GM18870 (cell line): ENCODE measurements at regions not wholly inside any gene's neighbourhood (a gene's known extent, or its start where the extent isn't known, plus 50 kb on each side); places are given as distances from the start of the nearest gene placed in this dataset.

ENCODE experiments used
- ATAC-seq: cut with Tn5 transposase; IDR thresholded peaks from one replicate; pipeline ENCODE4 v1.9.1; 2021; ENCODE audit warnings: moderate library complexity; ENCODE audit not compliant: unreplicated experiment

DNA sequence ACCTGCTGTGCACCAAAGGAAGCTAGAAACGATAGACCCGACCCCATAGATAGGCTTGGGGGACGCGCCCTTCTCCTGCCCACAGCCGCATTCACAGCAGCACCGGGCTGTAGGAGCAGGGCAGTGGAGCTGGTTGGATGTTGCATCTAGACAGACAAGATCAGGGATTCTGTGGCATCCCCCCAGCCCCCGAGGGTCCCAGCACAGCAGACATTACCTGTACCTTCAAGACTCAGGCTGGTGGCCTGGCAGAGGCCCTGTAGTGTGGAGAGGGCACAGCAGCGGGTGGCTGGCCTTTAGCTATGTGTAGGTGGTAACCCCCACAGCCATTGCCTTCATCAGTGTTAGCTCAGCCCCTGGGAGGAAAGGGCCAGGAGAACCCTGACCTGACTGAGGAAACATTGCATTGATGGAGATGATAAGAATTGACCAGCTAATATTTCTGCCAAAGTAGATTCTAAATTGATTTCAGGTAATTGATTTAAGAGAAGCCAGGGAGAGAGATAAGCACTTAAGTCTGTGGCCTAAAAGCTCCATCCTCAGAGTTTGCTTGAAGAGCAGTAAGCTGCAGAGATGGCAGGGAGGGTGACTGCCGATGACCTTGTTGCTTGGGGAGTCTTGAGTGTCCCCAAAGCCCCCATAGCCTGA, 269.4 kb downstream of the TLE3 start:
- no peak for ATAC-seq

DNA sequence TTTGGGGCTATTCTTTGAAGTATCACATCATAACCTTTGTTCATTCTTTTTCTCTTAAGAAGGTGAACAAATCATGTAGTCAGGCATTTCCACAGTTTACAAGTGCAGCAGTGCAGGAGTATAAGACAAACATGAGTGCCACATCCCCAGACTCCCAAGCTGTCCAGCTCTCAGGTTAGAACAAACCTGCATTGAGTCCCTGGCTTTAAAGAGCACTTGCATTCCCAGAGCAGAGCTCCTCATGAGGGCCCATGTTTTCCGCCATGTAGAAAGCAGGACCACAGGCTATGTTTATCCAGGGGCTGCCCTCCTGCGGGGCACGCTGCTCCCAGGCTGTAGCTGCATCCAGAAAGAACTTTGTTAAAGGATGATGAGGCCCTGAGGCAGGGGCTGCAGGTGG, 267.7 kb downstream of the TLE3 start:
- no peak for ATAC-seq

DNA sequence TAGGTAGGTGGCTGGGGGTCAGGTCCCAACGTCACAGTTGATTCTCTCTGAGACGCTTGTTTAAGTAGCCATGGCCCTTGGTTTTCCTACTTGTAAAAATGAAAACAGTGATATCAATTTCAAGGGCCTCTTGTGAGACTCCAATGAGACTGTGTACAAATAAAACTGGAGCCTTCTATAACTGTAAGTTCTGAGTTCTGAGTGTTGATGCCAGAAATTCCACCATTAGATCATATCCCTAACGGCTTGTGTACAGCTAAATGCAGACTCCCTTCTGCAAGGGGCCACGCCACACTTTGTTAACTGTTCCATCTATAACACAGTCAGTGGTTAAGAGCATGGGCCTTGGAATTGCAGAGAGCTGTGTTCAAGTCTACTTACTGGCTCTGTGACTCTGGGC, 267.3 kb downstream of the TLE3 start:
- ATAC-seq = no peak

DNA sequence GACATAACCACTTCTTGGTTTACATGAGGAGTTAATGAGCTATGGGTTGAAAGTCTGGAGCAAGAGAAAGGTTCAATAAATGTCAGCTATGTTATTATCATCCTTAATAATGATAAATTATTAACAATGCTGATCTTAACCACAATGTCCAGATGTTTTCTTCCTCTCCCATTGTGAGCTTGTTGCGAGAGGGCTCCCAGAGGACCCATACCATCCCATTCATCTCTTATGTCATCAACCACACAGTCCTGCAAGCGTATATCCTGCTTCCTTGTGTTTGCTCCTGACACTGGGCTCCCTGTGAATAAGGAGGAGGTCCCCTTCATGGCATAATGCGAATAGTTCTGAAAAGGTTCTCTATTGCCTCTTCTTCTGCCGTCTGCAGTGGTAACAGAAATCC, 266.8 kb downstream of the TLE3 start:
- no peak for ATAC-seq

DNA sequence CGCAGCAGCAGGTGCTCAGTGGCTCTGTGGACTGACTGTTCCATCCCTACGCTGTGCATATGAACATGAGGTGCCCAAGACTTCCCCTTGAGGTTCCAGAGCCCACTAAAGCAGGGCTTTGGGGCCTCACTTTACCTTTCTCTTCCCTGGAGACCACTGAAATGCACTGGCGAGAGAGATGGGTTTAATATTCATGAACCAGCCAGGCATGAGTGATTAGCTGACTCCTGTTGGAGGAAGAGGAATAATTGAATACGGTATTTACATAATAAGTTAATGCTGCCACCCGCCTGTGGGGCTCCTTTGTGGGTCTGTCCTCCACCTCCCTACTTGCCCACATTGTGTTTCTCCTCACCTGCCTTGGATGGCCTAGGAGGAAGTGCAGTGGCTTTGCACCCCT, 263.4 kb downstream of the TLE3 start:
- ATAC-seq = no peak

DNA sequence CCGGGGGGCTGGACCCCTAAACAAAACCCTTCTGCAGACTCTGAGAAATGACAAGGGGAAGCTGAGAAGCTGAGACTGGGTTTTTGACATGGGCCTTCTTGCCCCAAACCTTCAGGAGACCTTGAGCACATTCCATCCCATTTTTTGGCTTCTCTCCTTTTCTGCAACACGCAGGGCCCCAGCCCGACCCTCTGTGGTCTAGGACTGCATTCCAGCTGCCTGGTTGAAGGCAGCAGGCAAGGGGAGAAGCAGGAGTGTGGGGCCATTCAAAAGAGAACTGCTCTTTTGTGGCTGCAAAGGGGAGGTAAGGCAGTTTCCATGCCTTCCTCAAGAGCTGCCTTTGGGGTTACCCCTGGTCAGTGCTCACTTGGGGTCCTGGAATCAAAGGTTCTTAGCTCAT, 263.0 kb downstream of the TLE3 start:
- no peak for ATAC-seq

DNA sequence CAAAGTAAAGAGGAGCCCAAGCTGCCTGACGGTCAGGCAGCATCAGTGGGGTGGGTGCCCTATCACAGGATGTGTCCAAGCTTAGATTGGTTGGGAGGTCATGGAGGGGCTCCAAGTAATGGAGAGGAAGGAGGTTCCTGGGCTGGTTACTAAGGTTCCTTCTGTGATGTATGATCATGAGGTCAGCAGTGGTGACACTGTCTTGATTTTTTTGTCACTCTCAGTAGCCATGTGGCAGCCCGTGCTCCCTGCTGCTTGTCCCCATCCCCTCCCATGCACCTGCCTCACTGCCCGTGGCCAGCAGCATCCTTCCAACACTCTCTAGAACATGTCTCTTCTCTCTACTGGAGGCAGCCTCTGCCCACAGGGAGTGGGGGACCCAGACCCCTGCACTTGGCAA, 261.7 kb downstream of the TLE3 start:
- no peak for ATAC-seq

DNA sequence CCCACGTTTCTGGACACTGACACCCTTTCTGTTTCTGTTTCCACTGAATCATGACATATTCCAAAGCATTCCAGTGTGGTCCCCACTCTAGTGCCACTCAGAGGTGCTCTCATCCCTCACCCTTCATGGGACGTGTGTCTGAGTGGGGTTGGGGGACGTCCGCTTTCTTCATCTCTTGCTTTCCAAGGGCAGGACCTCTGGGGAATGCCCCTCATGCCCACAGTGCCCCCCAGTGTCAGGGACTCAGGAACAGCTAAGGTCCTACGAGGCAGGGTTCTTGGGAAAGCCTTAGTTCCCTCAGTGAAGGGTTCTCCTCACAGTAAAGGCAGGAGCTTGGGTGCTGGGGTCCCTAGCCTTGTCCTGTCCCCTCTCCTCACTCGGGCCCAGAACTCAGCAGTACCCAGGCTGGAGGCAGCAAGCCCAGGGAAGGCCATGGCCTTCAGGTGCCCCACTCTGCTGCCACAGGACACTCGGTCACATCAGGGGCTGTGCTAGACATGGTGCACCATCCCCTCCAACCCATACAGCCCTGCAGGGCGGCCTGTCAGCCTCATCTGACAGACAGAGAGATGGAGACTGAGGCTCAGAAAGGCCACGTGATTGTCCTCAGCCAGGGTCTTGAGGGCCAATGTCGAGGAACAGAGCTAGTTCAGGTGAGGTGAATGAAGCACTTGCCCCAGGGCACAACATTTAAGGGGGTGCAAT, 261.0 kb downstream of the TLE3 start:
- no peak for ATAC-seq

DNA sequence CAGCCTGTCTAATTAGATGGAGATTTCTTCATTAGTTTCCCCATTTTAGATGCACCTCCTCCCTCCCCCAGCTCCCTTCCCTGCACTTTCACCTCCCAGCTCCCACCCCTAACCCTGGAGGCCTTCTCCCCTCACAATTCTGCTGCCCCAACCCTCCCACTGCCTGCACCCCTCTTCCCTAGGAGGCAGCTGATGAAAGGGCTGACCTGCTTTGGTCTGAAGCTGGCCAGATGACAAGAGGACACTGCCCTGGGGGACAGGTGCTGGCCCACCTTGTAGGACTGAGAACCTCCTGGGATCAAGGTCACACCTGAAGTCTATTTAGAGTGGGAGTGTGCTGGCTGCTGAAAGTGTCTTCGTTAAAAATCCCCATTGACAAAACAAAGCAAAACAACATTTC, 259.4 kb downstream of the TLE3 start:
- no peak for ATAC-seq

DNA sequence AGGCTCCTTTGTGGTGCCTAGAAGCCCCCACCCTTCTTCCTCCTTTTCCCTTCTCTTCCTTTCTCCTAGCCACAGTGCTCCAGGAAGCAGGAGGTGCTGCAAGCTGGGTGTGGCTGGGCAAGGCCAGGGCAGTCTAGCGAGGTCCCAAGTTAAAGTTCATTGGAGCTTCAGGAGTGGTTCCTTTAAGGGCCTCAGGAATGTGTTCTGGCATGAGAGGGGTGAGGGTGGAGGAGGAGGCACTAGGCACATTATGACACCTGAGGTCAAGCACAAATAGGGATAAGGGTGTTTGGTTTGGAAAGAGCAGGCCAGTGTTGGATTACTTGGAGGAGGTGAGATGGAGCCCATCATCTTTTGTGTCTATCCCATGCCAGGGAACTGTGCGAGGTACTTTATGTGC, 258.7 kb downstream of the TLE3 start:
- no peak for ATAC-seq

DNA sequence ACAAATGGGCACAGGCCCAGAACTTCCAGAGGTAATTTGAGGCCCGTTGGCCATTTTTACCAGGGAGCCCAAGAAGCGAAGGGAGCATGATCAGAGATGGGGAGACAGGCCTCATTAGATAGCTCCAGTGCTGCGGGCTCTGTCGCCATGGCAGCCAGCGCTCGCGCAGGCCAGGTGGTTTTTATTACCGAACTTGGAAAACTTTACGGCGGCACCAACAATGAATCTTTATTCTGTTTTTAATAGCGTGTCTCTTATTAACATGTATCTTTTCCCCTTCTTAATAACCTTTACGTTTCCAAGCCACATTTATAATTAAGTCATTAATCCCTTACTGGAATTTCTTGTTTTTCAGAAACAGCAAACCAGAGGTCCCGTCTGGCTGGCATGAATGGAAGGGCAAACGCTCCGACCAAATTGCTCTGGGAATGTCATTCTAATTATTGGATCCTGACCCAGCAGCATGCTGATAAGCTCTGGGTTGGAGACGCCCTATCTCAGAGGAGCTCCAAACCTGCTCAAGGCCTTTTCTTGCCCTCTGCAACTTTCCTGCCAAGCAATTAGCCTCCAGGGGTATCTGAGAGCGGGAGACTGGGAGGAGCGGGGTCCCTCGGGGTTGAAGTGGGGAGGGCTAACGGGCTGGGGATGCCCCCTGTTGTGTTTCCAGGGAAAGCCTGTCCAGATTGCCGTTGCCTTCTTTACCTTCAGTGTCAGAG, 256.4 kb downstream of the TLE3 start:
- ATAC-seq = no peak

DNA sequence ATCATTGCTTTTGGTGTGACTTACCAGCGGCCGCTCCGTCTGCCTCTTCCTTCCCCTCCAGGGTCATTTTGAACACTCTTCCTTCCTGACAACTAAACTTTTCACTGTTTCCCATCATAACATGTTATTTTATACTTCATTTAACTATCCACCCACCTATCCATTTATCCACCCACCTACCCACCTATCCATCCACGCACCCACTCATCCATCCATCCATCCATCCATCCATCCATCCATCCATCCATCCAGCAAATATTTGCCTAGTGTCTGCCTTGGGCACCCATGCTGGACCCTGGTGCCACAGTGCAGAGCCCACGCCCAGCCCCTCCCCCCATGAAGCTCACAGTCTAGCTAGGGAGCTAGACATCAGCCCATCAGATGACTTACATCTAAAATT, 254.9 kb downstream of the TLE3 start:
- no peak for ATAC-seq

DNA sequence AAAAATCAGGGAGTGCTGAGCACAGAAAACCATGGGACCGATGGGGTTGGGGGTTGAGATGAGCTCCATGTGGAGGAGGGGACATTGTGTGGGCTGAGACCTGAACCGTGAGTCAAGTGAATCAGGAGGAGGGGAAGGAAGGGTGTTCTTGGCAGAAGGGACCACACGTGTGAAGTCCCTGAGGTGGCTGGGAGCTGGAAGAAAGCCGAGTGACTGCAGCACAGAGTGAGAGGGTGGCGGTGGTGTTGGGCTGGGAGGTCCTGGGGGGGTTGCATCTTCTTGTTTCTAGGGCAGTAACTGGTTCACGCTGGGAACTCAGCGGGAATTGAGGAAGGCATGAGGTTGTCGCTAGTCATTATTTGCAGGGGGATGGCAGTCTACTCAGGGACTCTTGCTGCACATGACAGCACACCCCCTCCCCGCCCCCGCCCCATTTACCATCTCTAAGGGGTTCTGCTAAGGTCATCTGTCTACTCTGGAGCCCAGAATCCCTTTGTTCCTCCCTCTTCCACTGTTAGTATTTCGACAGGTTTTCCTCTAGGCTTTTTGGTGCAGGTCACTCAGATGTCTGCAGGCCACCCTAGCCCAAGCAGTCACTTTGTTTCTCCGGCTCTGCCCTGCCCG, 254.3 kb downstream of the TLE3 start:
- no peak for ATAC-seq

DNA sequence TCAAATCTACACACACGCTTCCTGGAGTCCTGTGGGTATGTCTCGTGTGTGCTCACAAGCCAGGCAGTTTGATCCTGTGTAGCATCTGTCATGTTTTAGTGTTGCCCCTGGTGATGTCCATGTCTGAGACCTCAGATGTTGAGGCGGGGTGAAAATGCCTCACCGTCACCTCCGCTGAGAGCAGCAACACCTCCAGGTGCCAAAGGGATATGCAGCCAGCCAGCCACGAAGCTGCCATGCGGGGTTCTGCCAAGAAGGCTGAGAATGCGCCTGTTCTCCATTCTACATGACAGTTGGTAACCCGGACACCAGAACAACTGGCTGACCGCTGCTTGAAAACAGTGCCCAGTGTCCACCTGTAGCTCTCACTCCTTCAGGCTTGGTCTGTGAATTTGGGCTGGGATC, 253.8 kb downstream of the TLE3 start:
- no peak for ATAC-seq

DNA sequence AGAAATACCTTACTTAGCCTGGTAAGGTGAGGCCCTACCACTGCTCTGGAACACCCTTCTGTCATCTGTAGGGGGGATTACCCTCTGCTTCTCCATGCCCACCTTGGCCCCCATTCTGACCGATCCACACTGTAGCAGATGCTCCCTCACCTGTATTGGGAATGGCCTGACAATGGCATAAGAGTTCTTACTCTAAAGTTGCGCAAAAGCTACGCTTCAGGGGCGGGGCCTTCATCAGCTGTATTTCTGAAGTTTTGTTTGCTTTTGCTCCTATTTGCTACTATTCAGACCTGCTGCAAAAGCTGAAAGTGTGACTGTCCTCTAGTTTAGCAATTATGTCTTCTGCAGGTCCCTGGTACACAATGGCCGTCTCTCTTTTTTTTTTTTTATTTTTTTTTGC, 252.6 kb downstream of the TLE3 start:
- no peak for ATAC-seq

DNA sequence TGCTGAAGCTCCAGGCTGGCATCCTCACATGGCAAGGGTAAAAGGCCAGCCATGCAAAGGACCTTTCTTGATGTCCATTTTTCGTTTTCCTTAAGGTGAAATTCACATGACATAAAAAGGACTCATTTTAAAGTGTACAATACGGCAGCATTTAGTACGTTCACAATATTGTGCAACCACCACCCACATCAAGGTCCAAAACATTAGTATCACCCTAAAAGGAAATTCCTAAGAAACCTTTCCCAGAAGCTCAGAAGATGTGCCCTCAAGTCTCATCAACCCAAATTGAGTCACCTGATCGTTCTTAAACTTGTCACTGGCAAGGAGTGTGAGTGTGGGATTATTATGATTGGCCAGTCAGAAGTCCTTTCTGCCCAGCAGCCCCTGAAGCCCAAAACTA, 250.1 kb downstream of the TLE3 start:
- ATAC-seq = no peak

DNA sequence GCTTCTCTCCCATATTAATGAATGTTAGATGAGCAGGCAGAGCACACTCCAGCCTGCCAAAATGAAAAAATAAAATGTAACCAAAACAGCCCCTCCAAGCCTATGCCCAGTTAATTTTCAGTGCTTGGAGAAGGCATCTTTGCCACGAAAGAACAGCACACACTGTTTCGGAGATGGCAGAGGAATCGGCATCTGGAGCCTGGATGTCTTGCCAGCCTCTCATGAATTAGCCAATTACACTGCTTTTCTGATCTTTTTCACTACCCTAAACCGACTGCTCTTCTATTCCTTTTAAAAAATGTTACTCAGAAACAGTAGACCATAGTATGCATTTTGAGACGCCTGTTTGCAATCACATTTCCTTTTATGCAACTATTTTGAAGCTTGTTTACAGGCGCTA, 249.6 kb downstream of the TLE3 start:
- ATAC-seq = no peak

DNA sequence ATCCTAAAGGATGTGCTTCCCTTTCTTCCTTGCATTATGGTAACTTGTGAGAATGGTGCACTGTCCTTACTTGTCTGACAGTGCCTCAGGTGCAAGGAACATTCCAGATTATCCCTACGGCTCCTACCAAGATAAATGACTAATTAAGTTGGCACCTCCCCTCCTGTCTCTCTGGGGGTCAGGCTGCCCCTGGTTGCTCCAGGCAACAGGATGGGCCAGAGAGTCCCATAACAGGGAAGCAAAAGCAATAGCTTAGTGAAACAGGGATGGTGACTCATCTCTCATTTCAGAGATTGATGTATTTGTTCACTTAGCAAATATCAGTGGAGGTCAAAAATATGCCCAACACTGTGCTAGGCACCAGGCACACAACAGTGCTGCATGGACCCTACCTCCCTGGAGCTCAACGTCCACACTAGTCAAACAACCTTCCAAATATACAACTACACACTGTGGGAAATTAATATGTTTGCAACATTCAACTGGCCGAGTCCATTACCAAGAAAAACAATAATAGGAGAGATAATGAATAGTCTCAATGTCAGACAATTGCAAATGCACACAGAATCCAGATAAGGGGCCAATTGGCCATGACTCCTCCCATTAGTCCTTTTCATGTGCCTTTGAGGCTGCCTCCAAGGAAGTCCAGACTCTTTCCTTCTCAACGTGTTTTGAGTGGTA, 249.0 kb downstream of the TLE3 start:
- no peak for ATAC-seq

DNA sequence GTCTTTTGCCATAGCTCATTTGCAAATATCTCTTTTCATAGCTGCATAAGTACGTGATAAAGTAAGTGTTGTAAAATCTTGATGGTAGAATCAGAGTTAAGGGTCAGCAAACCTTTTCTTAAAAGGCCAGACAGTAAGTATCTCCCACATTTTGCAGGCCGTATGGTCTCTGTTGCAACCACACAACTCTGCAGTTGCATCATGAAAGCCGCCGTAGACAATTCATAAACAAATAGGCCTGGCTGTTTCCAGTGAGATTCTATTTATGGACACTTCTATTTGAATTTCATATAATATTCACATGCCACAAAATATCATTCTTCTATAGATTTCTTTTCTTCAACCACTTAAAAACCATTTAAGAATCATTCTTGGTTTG, 248.5 kb downstream of the TLE3 start:
- no peak for ATAC-seq

DNA sequence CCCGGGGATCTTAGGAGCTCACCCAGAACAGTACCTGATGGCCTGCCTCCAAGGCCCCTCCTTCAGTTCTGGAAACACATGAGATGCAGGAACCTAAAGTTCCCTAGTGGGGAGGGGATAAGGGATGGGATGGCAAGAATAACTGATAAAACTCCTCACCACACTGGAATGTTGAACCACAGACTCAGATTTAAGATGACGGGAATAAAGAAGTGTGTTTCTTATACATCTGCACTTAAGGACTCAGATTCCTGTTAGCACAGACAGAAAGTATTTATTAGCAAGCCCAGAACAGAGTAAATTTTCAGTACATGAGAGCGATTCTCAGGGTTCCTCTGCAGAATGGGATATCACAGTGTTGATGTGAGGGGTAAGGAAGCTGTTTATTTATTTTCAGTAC, 245.2 kb downstream of the TLE3 start:
- no peak for ATAC-seq

DNA sequence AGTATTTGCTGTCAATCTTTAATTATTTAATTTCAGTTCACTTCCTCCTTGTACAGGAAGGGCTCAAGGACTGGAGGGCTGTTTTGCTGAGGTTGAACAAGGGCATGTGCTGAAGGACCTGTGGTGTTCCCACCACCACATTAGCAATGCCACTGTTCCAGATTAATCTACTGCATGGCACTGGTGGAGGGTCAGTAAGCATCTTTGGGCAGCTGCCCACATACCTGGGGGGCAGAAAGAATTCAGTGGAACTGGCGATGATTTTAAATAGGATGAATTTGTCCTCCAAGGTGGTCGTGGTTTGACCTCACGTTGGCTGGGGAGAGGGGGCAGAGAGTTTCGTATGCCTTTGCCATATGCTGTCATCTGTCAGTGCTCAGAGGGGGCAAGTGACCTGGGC, 244.8 kb downstream of the TLE3 start:
- no peak for ATAC-seq
